ENCODE measurements at regions not wholly inside any gene's neighbourhood (a gene's known extent, or its start where the extent isn't known, plus 50 kb on each side); places are given as distances from the start of the nearest gene placed in this dataset.

DNA sequence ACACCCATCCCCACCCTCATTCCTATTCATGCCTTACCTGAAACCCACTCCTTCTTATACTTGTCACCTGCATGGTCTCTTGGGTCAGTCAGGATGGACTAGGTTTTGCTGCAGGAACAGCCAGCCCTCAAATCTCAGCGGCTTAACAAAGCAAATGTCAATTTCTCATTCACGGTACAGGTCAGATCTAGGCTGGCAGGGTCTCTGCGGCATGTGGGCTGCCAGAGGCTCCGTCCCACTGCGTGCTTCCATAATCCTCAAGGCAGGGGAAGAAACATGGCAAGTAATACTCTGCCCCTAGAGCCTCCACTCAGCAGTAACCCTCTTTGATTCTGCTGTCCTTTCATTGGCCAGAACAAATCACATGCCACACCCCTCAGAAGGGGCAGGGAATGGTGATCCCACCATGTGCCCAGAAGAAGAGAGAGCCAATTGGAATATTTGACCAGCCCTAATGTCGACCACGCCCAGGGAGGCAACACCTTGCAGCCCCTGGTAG lies 114.9 kb upstream of the ZMIZ1 start:
- TF ChIP-seq TAF1 (IDR thresholded peaks at IDR 0.05; ENCODE audit: borderline replicate concordance, insufficient read depth, low read length), result no peak
- TF ChIP-seq FOXP2 (optimal IDR thresholded peaks at IDR 0.05; ENCODE audit: borderline replicate concordance, extremely low read depth, extremely low read length, insufficient read depth), result no peak
- TF ChIP-seq, protein P1, sequence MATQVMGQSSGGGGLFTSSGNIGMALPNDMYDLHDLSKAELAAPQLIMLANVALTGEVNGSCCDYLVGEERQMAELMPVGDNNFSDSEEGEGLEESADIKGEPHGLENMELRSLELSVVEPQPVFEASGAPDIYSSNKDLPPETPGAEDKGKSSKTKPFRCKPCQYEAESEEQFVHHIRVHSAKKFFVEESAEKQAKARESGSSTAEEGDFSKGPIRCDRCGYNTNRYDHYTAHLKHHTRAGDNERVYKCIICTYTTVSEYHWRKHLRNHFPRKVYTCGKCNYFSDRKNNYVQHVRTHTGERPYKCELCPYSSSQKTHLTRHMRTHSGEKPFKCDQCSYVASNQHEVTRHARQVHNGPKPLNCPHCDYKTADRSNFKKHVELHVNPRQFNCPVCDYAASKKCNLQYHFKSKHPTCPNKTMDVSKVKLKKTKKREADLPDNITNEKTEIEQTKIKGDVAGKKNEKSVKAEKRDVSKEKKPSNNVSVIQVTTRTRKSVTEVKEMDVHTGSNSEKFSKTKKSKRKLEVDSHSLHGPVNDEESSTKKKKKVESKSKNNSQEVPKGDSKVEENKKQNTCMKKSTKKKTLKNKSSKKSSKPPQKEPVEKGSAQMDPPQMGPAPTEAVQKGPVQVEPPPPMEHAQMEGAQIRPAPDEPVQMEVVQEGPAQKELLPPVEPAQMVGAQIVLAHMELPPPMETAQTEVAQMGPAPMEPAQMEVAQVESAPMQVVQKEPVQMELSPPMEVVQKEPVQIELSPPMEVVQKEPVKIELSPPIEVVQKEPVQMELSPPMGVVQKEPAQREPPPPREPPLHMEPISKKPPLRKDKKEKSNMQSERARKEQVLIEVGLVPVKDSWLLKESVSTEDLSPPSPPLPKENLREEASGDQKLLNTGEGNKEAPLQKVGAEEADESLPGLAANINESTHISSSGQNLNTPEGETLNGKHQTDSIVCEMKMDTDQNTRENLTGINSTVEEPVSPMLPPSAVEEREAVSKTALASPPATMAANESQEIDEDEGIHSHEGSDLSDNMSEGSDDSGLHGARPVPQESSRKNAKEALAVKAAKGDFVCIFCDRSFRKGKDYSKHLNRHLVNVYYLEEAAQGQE (IDR thresholded peaks at IDR 0.05; ENCODE audit: insufficient read depth in 1 of 2, low read depth in 2 of 2, low read length in 2 of 2), result no peak
- TF ChIP-seq POLR2AphosphoS5 (IDR thresholded peaks at IDR 0.05; ENCODE audit: low read depth, low read length), result no peak
- no peak for TF ChIP-seq SIN3A (IDR thresholded peaks at IDR 0.05; ENCODE audit: borderline replicate concordance, insufficient read depth, low read length)

DNA sequence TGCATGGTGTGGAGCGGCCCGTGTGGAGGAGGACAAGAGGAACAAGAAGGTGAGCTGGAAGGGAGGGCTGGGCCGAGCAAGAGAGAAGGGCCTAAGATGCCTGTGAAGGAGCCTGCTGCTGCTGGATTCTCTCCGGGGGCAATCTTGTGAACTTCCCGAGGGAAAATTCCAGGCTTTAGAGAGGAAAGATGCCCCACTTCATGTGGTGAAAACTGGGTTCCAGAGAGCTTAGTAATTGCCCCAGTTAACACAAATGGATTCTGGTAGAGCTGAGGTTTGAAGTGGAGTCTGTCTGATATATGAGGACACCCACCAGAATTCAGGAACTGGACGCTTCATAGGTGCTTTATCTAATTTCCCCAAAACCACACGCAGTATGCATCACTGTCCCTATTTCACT lies 114.1 kb upstream of the ZMIZ1 start:
- TF ChIP-seq POLR2AphosphoS5 (IDR thresholded peaks at IDR 0.05; ENCODE audit: low read depth, low read length), result no peak
- no peak for TF ChIP-seq FOXP2 (optimal IDR thresholded peaks at IDR 0.05; ENCODE audit: borderline replicate concordance, extremely low read depth, extremely low read length, insufficient read depth)
- no peak for TF ChIP-seq SIN3A (IDR thresholded peaks at IDR 0.05; ENCODE audit: borderline replicate concordance, insufficient read depth, low read length)
- TF ChIP-seq, protein P1 (IDR thresholded peaks at IDR 0.05; ENCODE audit: insufficient read depth in 1 of 2, low read depth in 2 of 2, low read length in 2 of 2), result no peak
- no peak for TF ChIP-seq TAF1 (IDR thresholded peaks at IDR 0.05; ENCODE audit: borderline replicate concordance, insufficient read depth, low read length)

DNA sequence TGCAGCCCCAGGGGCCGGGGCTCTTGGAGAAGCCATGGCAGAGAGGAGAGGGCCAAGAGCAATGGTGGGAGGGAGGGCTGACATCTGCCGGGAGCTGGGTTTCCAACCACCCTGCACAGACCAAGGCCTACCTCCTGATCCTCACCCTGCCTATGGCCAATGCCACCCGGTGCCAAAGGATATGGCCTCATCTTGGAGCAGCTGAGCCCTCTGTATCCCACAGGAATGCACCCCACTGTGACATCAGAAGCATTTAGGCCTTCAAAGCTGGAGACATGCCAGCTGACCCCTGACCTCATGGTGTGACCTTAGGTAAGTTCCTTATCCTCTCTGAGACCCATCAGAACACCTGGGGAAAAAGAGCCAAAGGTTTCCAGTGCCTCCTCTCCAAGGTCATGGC lies 113.6 kb upstream of the ZMIZ1 start:
- TF ChIP-seq SIN3A (IDR thresholded peaks at IDR 0.05; ENCODE audit: borderline replicate concordance, insufficient read depth, low read length), result no peak
- TF ChIP-seq, protein P1 (IDR thresholded peaks at IDR 0.05; ENCODE audit: insufficient read depth in 1 of 2, low read depth in 2 of 2, low read length in 2 of 2), result no peak
- no peak for TF ChIP-seq POLR2AphosphoS5 (IDR thresholded peaks at IDR 0.05; ENCODE audit: low read depth, low read length)
- no peak for TF ChIP-seq TAF1 (IDR thresholded peaks at IDR 0.05; ENCODE audit: borderline replicate concordance, insufficient read depth, low read length)
- TF ChIP-seq FOXP2 (optimal IDR thresholded peaks at IDR 0.05; ENCODE audit: borderline replicate concordance, extremely low read depth, extremely low read length, insufficient read depth), result no peak

DNA sequence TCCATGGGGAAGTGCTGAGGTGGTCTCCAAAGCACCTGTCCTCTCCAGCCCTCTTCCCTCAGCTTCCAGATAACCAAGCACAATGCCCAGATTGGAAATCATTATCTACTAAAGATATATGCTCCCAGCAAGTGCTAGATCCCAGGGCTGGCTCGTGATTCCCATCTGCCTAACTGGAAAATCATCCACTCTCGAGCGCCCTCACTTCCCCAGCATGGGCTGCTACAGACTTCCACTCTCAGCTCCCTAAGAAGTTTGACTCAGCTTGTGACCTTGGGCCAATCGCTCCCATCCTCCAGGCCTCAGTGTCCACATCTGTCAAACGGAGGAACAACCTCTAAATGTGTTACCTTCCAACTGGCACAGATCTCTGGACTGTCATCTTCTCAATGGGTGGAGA lies 112.4 kb upstream of the ZMIZ1 start:
- TF ChIP-seq TAF1 (IDR thresholded peaks at IDR 0.05; ENCODE audit: borderline replicate concordance, insufficient read depth, low read length) (no peak), POLR2AphosphoS5 (IDR thresholded peaks at IDR 0.05; ENCODE audit: low read depth, low read length) (no peak), SIN3A (IDR thresholded peaks at IDR 0.05; ENCODE audit: borderline replicate concordance, insufficient read depth, low read length) (no peak), FOXP2 (optimal IDR thresholded peaks at IDR 0.05; ENCODE audit: borderline replicate concordance, extremely low read depth, extremely low read length, insufficient read depth) (no peak)
- TF ChIP-seq, protein P1 (IDR thresholded peaks at IDR 0.05; ENCODE audit: insufficient read depth in 1 of 2, low read depth in 2 of 2, low read length in 2 of 2), result no peak
